ENCODE measurements at regions not wholly inside any gene's neighbourhood (a gene's known extent, or its start where the extent isn't known, plus 50 kb on each side); places are given as distances from the start of the nearest gene placed in this dataset.
"Not testable (repeated sequence)": the region's sequence is repeated elsewhere in the genome, so short reads cannot be mapped to it uniquely, and the experiment has no call there.

DNA sequence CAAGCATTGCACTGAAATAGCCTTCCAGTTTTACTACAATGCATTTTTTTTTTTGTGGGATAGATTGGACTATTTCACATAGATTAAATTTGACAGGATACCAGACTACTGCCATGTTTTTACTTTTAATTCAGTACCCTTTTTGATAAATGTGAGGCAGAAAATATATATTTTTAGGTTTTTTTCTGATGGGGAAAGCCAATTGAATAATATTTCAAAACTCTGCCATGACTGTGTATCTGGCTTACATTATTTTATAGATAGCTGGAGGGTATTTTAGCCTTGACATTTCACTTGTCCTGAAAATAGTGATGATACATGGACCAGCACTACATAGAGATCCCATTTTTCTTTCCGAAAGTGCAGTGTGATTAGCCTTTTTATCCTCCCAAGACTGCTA lies 133.5 kb upstream of the PRR16 start:
- ATAC-seq = no peak
- Histone ChIP-seq H3K4me3 (no peak overlapping the region), H3K9me3 (no peaks in the 10 kb centered on the region), H3K36me3 (ENCODE audit: low read depth) (no peaks in the 10 kb centered on the region), H3K4me1 (ENCODE audit: low read depth) (no peaks in the 10 kb centered on the region)
- DNase-seq = no peak
- intact Hi-C loops (cut with DNase I, micrococcal nuclease) = no loop called here
- TF ChIP-seq, protein P1, sequence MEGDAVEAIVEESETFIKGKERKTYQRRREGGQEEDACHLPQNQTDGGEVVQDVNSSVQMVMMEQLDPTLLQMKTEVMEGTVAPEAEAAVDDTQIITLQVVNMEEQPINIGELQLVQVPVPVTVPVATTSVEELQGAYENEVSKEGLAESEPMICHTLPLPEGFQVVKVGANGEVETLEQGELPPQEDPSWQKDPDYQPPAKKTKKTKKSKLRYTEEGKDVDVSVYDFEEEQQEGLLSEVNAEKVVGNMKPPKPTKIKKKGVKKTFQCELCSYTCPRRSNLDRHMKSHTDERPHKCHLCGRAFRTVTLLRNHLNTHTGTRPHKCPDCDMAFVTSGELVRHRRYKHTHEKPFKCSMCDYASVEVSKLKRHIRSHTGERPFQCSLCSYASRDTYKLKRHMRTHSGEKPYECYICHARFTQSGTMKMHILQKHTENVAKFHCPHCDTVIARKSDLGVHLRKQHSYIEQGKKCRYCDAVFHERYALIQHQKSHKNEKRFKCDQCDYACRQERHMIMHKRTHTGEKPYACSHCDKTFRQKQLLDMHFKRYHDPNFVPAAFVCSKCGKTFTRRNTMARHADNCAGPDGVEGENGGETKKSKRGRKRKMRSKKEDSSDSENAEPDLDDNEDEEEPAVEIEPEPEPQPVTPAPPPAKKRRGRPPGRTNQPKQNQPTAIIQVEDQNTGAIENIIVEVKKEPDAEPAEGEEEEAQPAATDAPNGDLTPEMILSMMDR (IDR thresholded peaks at IDR 0.05) = no peak

DNA sequence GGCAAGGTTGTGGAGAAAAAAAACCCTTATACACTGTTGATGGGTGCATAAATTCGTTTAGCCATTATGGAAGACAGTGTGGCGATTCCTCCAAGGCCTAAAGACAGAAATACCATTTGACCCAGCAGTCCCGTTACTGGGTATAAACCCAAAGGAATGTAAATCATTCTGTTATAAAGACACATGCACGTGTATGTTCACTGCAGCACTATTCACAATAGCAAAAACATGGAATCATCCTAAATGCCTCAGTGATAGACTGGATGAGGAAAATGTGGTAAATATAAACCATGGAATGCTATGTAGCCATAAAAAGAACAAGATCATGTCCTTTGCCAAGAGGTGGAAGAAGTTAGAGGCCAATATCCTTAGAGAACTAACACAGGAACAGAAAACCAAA lies 119.9 kb upstream of the PRR16 start:
- H3K4me1 ChIP-seq (ENCODE audit: low read depth) = no peaks in the 10 kb centered on the region
- H3K36me3 ChIP-seq (ENCODE audit: low read depth) = no peaks in the 10 kb centered on the region
- DNase-seq = no peak
- no peak for ATAC-seq
- no peak overlapping the region for H3K4me3 ChIP-seq
- H3K9me3 ChIP-seq = no peaks in the 10 kb centered on the region
- intact Hi-C loops (cut with DNase I, micrococcal nuclease) = no loop called here
- TF ChIP-seq, protein P1 (IDR thresholded peaks at IDR 0.05) = no peak

DNA sequence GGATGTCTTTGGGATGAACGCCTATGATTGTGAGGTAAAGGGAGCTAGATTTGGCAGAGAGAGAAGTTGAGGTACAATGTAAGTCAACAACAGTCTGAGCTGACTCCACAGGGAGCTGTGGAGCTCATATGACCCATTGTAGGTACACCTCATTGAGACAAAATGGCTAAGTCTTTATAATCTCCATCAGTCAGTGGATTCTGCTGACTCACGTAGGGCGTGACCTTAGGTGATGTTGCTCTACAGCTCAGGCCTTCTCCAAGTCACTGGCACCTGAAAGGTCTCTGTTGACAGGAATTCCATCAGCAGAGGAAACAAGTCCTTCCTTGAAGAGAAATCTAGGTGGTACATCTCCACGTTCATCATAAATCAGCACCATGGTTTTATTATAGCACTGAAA lies 118.2 kb upstream of the PRR16 start:
- Histone ChIP-seq H3K9me3 (no peaks in the 10 kb centered on the region), H3K4me1 (ENCODE audit: low read depth) (no peaks in the 10 kb centered on the region), H3K4me3 (no peak overlapping the region), H3K36me3 (ENCODE audit: low read depth) (no peaks in the 10 kb centered on the region)
- TF ChIP-seq, protein P1 (IDR thresholded peaks at IDR 0.05) = no peak
- intact Hi-C loops (cut with DNase I, micrococcal nuclease) = no loop called here
- DNase-seq (no peak), ATAC-seq (no peak)

DNA sequence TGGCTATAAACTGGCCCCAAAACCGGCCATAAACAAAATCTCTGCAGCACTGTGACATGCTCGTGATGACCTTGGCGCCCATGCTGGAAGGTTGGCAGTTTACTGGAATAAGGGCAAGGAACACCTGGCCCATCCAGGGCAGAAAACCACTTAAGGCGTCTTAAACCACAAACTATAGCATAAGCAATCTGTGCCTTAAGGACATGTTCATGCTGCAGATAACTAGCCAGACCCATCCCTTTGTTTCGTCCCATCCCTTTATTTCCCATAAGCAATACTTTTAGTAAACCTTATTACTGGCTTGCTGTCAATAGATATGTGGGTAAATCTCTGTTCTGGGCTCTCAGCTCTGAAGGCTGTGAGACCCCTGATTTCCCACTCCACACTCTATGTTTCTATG lies 113.0 kb upstream of the PRR16 start:
- intact Hi-C loops (cut with DNase I, micrococcal nuclease) = loop anchor here in 1 of 2 donors (5.0 kb wide), 1 partner anchor 74 kb away; no protein-coding TSS in a partner anchor
- not testable (repeated sequence) for H3K9me3 ChIP-seq; ATAC-seq; H3K4me3 ChIP-seq; H3K36me3 ChIP-seq (ENCODE audit: low read depth); H3K4me1 ChIP-seq (ENCODE audit: low read depth); DNase-seq

DNA sequence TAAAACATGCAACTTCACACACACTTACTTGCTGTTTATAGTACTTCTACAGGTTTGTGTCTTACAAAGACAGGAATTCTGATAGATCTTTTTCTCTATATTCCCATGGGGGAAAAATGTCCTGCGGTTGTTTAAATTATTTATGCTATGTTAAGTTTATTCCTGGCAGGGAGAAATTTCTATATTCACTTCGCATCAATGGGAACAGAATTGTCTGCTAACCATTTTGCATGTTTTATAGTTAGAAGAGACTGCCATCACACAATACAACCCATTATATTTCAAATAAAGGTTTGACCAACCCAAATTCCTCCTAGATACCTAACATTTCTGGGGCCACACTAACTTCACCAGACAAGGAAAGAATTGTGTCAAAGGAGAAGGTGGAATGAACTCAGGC lies 110.0 kb upstream of the PRR16 start:
- no peak for DNase-seq
- H3K4me1 ChIP-seq (ENCODE audit: low read depth) = no peaks in the 10 kb centered on the region
- no peaks in the 10 kb centered on the region for H3K9me3 ChIP-seq
- H3K36me3 ChIP-seq (ENCODE audit: low read depth) = no peaks in the 10 kb centered on the region
- H3K4me3 ChIP-seq = no peak overlapping the region
- intact Hi-C loops (cut with DNase I, micrococcal nuclease) = loop anchor here in 1 of 2 donors (5.0 kb wide), 1 partner anchor 77 kb away; no protein-coding TSS in a partner anchor
- no peak for ATAC-seq
- TF ChIP-seq, protein P1 (IDR thresholded peaks at IDR 0.05) = no peak

DNA sequence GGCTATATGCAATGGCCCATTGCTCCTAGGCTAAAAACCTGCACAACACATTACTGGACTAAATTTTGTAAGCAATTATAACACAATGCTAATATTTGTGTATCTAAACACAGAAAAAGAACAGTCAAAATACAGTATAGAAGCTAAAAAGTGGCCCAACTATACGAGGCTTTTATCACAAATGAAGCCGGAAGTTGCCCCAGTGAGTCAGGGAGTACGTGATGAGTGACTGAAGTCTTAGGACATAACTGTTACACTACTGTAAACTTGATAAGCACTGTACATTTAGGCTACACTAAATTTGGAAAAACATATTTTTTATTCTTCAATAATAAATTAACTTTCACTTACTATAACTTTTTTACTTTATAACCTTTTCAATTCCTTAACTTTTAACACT lies 105.2 kb upstream of the PRR16 start:
- ATAC-seq (no peak), DNase-seq (no peak)
- intact Hi-C loops (cut with DNase I, micrococcal nuclease) = no loop called here
- Histone ChIP-seq H3K4me3 (no peak overlapping the region), H3K36me3 (ENCODE audit: low read depth) (no peaks in the 10 kb centered on the region), H3K9me3 (no peaks in the 10 kb centered on the region), H3K4me1 (ENCODE audit: low read depth) (no peaks in the 10 kb centered on the region)
- TF ChIP-seq, protein P1 (IDR thresholded peaks at IDR 0.05) = no peak

All from mucosa of descending colon (tissue), 3 donors.